DND-41 (cell line): ENCODE measurements at regions not wholly inside any gene's neighbourhood (a gene's known extent, or its start where the extent isn't known, plus 50 kb on each side); places are given as distances from the start of the nearest gene placed in this dataset.

Source experiments
- EZH2 ChIP-seq: IDR thresholded peaks from 3 replicates; pipeline ENCODE4 v1.6.1; 2012; ENCODE audit warnings: borderline replicate concordance, low read depth, mild to moderate bottlenecking, moderate library complexity, low read length, inconsistent platforms; ENCODE audit not compliant: severe bottlenecking
- TF ChIP-seq, protein P1 (sequence below): IDR thresholded peaks from 2 replicates; pipeline ENCODE4 v1.5.1; 2012; ENCODE audit warnings: borderline replicate concordance, low read length, moderate library complexity, mild to moderate bottlenecking; ENCODE audit not compliant: poor library complexity, severe bottlenecking; ENCODE audit errors: extremely low read depth

DNA sequence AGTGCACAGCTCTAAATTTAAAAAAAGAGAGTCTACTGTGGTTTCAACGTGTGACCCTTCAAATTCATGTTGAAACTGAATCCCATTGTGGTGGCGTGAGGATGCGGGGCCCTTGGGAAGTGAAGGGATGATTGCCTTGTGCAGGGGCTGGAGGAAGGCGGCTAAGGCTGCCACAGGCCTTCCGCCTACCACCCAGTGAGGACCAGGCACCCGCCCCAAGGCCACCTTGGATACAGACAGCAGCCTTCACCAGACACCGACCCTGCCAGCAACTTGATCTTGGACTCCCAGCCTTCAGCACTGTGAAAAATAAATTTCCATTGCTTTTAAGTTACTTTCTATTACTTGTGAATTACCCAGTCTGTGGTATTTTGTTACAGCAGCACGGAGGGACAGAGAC is 103.4 kb upstream of the TMEM18 start:
- no peak for TF ChIP-seq EZH2
- TF ChIP-seq, protein P1, sequence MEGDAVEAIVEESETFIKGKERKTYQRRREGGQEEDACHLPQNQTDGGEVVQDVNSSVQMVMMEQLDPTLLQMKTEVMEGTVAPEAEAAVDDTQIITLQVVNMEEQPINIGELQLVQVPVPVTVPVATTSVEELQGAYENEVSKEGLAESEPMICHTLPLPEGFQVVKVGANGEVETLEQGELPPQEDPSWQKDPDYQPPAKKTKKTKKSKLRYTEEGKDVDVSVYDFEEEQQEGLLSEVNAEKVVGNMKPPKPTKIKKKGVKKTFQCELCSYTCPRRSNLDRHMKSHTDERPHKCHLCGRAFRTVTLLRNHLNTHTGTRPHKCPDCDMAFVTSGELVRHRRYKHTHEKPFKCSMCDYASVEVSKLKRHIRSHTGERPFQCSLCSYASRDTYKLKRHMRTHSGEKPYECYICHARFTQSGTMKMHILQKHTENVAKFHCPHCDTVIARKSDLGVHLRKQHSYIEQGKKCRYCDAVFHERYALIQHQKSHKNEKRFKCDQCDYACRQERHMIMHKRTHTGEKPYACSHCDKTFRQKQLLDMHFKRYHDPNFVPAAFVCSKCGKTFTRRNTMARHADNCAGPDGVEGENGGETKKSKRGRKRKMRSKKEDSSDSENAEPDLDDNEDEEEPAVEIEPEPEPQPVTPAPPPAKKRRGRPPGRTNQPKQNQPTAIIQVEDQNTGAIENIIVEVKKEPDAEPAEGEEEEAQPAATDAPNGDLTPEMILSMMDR = no peak
